Activated CD4-positive, alpha-beta T cell treated with anti-CD3 and anti-CD28 coated beads for 36 hours (primary cell): ENCODE measurements at regions not wholly inside any gene's neighbourhood (a gene's known extent, or its start where the extent isn't known, plus 50 kb on each side); places are given as distances from the start of the nearest gene placed in this dataset.

Source experiments
- ATAC-seq: fragments of 200-7000 bp; cut with Tn5 transposase; one replicate; pipeline ENCODE4 v1.10.0; 2021; ENCODE audit warnings: mild to moderate bottlenecking, moderate library complexity
- CTCF ChIA-PET: fragments of 350-600 bp; sonication (Branson Sonifier 250); formaldehyde crosslinking; loops from one replicate; lab custom pipeline; 2021; ENCODE audit warnings: antibody characterized with exemption; lab: Charles Lee
- POLR2A ChIA-PET: fragments of 350-600 bp; sonication (Branson Sonifier 250); formaldehyde crosslinking; loops from one replicate; lab custom pipeline; 2021; ENCODE audit warnings: antibody characterized with exemption, inconsistent platforms; lab: Charles Lee
- DNase-seq: peaks from one replicate; pipeline ENCODE4 v3.0.0-alpha.2; 2020
- H3K27ac Mint-ChIP-seq: one replicate; pipeline ENCODE4 v1.8.0; 2021; ENCODE audit warnings: mixed read lengths
- H3K27me3 Mint-ChIP-seq: one replicate; pipeline ENCODE4 v1.8.0; 2021; ENCODE audit warnings: mixed read lengths
- H3K36me3 Mint-ChIP-seq: one replicate; pipeline ENCODE4 v1.8.0; 2021; ENCODE audit warnings: low read depth, mixed read lengths
- H3K4me1 Mint-ChIP-seq: one replicate; pipeline ENCODE4 v1.8.0; 2021; ENCODE audit warnings: mixed read lengths
- H3K4me3 Mint-ChIP-seq: one replicate; pipeline ENCODE4 v1.8.0; 2021; ENCODE audit warnings: mild to moderate bottlenecking, moderate library complexity, mixed read lengths
- H3K9me3 Mint-ChIP-seq: one replicate; pipeline ENCODE4 v1.8.0; 2021; ENCODE audit warnings: low read depth, mixed read lengths
- intact Hi-C, 2 experiments: fragments of 100-400 bp; cut with DNase I in 1 of 2; cut with micrococcal nuclease in 1 of 2; formaldehyde crosslinking; loops; one replicate each; pipeline versions ENCODE4 v1.14.2 to v1.15.1; 2022 to 2024; cut with DNase I, micrococcal nuclease

DNA sequence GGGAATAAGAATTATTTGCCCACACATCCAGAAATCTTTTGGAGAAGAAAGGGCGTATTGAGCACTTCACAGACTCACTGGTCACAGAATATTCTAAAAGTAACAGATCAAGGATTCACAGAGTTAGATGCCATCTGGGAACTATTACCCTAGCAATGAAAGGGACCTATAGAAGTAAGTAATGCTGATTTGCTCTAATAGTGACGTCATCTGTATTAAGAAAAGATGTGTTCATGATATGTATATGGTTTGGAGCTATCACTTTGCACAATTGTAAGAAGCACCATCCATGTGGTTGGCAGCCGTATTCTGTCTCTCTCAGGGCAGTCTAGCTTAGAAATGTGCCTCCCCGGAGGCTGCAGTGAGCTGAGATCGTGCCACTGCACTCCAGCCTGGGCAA is 52.8 kb upstream of the SV2C start:
- no peak for ATAC-seq
- intact Hi-C loops: no loop called here
- ChIA-PET POLR2A (no interaction called here), CTCF (no interaction called here)
- H3K4me3 Mint-ChIP-seq: no peak overlapping the region
- H3K27me3 Mint-ChIP-seq: peaks cover 21% of the 10 kb centered on the region
- no peaks in the 10 kb centered on the region for H3K4me1 Mint-ChIP-seq
- no peak for DNase-seq
- H3K36me3 Mint-ChIP-seq: no peaks in the 10 kb centered on the region
- no peak overlapping the region for H3K27ac Mint-ChIP-seq
- H3K9me3 Mint-ChIP-seq: no peaks in the 10 kb centered on the region

DNA sequence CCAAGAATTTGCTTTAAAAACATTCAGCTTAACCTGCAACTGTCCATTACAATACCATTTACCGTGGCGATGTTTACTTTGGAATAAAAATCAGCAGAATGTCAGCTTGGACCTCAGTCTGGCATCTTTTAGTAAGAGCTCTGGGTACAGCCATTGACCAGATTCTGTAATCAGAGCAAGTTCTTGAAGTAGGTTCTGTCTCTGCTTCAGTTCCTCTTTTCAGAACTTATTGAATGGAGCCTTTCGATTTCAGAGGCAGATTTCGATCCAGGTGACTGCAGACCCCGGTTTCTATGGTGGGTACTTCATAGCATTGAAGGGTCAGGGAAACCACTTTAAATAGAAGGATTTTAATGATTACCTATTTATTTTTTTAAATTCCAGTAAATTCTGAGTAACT is 53.4 kb upstream of the SV2C start:
- ATAC-seq (no peak), DNase-seq (no peak)
- Mint-ChIP-seq H3K36me3 (no peaks in the 10 kb centered on the region), H3K27ac (no peak overlapping the region), H3K27me3 (peaks cover 18% of the 10 kb centered on the region), H3K9me3 (no peaks in the 10 kb centered on the region), H3K4me3 (no peak overlapping the region), H3K4me1 (no peaks in the 10 kb centered on the region)
- intact Hi-C loops: no loop called here
- ChIA-PET CTCF (no interaction called here), POLR2A (no interaction called here)

DNA sequence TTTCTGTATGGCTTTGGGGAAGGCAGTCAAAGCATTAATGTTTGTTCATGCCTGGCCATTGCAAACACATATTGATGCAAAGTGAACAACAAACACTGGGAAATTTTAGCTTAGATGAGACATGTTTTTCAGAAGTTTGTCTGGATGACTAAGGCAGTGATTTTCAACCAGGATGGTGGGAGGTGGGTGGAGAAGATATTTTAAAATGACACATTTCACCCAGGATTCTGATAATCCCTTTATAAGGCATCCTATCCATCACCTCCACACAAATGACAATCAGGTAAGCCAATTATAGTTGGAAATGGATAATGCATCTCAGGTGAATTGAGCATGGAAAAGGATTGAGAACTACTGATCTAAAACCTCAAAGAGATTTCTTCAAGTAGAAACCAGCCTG is 57.4 kb upstream of the SV2C start:
- H3K9me3 Mint-ChIP-seq: no peaks in the 10 kb centered on the region
- ChIA-PET POLR2A (interaction anchor here (0.5 to 0.7 kb wide), 2 partner anchors 396 to 1964 kb away, joined by 3 to 4 read pairs; no protein-coding TSS in a partner anchor), CTCF (no interaction called here)
- ATAC-seq: no peak
- no peaks in the 10 kb centered on the region for H3K4me1 Mint-ChIP-seq
- H3K36me3 Mint-ChIP-seq: no peaks in the 10 kb centered on the region
- peaks cover 15% of the 10 kb centered on the region for H3K27me3 Mint-ChIP-seq
- no peak for DNase-seq
- H3K4me3 Mint-ChIP-seq: no peak overlapping the region
- intact Hi-C loops: no loop called here
- no peak overlapping the region for H3K27ac Mint-ChIP-seq

DNA sequence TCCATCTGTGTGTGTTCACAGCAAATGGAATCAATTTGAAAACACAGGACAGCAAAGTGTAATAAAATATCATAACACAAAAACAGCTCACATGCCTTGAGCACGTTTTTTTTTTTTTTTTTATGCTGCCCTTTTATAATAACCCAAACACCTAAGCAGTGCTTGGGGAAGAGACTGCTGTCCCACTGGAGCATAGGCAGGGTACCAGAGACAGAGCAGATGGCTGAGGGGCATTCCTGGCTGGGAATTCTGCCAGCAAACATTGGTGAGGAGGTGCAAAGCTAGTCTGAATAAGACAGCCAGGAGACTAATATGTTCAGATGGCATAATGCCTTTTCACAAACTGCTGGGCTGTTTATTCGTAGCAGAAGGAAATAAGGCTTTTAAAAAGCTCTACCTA is 58.1 kb upstream of the SV2C start:
- H3K9me3 Mint-ChIP-seq: no peaks in the 10 kb centered on the region
- H3K27me3 Mint-ChIP-seq: peaks cover 11% of the 10 kb centered on the region
- no peaks in the 10 kb centered on the region for H3K4me1 Mint-ChIP-seq
- ATAC-seq (no peak), DNase-seq (no peak)
- intact Hi-C loops: no loop called here
- H3K36me3 Mint-ChIP-seq: no peaks in the 10 kb centered on the region
- ChIA-PET CTCF (no interaction called here), POLR2A (interaction anchor here (0.5 kb wide), 1 partner anchor 1963 kb away, joined by 3 read pairs; no protein-coding TSS in a partner anchor)
- H3K4me3 Mint-ChIP-seq: no peak overlapping the region
- no peak overlapping the region for H3K27ac Mint-ChIP-seq

DNA sequence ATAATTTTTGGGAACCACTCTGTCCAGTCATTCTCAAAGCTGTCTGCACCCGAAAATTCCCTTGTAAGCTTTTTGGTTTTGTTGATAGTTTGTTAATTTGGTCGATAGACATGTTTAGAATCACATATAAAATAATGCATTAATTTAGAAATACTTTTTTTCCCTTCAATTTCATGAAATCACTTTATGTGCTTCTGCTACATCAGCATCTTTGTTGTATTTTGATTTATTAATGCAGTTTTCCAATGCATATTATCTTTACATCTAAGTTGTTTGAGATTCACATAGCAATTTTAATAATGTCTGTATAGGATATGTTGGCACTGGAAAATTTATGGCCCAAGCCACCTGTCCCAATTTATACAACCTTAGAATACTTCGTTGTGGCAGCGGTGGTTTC is 60.6 kb upstream of the SV2C start:
- H3K27ac Mint-ChIP-seq: no peak overlapping the region
- peaks cover 15% of the 10 kb centered on the region for H3K27me3 Mint-ChIP-seq
- POLR2A ChIA-PET: no interaction called here
- H3K4me1 Mint-ChIP-seq: no peaks in the 10 kb centered on the region
- H3K4me3 Mint-ChIP-seq: no peak overlapping the region
- CTCF ChIA-PET: no interaction called here
- H3K36me3 Mint-ChIP-seq: no peaks in the 10 kb centered on the region
- no peaks in the 10 kb centered on the region for H3K9me3 Mint-ChIP-seq
- ATAC-seq: no peak
- DNase-seq: no peak
- intact Hi-C loops: no loop called here

DNA sequence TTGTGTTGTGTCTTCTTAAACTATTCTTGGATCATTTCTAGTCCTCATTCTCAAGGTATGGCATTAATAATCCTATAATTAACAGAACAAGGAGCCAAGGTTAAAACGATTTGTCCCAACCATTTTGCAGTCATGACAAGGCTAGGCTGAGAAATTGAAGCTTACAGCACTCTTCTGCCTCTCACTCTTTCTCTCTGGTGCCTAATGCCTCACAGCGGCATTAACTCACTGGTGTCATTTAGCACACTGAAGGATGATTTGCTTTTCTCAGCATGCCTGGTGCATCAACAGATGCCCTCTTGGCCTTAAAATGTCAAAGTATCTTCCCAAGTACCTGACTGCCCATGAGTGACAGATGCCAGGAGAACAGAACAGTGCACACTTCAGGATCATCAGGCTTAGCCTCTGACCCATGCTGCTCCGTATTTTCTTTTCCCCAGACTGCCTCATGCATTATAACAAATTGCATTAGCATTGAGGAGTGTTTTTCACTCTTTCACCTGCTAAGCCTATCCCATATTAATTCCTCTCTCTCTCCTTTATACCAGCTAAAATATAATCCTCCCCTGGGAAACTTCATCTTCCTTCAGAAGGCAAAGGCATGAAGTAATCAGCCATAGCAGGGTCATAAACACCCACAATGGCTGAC is 61.1 kb upstream of the SV2C start:
- ATAC-seq (no peak), DNase-seq (no peak)
- Mint-ChIP-seq H3K4me3 (no peak overlapping the region), H3K36me3 (no peaks in the 10 kb centered on the region), H3K4me1 (no peaks in the 10 kb centered on the region), H3K27me3 (peaks cover 15% of the 10 kb centered on the region), H3K9me3 (no peaks in the 10 kb centered on the region), H3K27ac (no peak overlapping the region)
- intact Hi-C loops: no loop called here
- CTCF ChIA-PET: no interaction called here
- POLR2A ChIA-PET: no interaction called here

DNA sequence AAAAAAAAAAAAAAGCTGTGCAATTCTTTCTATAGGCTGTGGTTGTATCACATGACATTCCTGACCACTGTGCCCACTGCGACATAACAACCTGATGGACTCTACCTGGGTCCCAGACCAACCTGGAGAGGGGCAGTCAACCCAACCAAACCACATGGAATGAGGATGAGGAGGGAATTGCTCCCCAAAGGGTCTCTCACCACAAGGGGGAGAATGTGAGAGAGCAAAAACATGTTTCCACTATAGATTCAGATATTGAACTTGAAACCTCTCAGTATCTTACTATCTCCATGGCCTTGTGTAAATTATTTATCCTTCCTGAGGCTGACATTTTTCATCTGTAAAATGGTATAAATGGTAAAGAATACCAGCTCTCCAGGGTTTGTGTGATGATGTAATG is 66.9 kb upstream of the SV2C start:
- CTCF ChIA-PET: interaction anchor here (0.8 kb wide), 1 partner anchor 59 kb away, joined by 3 read pairs; no protein-coding TSS in a partner anchor
- Mint-ChIP-seq H3K4me3 (no peak overlapping the region), H3K27me3 (peaks cover 11% of the 10 kb centered on the region), H3K9me3 (no peaks in the 10 kb centered on the region), H3K27ac (no peak overlapping the region), H3K36me3 (no peaks in the 10 kb centered on the region), H3K4me1 (no peaks in the 10 kb centered on the region)
- ATAC-seq (no peak), DNase-seq (no peak)
- intact Hi-C loops: no loop called here
- POLR2A ChIA-PET: interaction anchor here (0.6 kb wide), 1 partner anchor 594 kb away, joined by 5 read pairs; no protein-coding TSS in a partner anchor

DNA sequence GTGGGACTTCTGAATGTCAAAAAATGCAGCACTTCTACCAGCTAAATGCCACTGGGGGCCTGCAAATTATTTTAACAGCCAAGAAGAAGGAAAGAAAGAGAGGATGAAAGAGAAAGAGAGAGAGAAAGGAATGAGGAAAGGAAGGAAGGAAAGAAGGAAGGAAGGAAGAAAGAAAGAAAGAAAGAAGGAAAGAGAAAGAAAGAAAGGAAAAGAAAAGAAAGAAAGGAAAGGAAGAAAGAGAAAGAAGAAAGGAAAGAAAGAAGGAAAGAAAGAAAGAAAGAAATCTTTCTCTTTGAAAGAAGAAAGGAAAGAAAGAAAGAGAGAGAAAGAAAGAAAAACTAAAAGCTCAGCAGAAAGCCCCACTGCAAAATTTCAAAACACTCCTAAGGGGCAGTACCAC is 69.2 kb upstream of the SV2C start:
- intact Hi-C loops: no loop called here
- Mint-ChIP-seq H3K27ac (no peak overlapping the region), H3K4me3 (no peak overlapping the region), H3K9me3 (no peaks in the 10 kb centered on the region), H3K4me1 (no peaks in the 10 kb centered on the region), H3K36me3 (no peaks in the 10 kb centered on the region), H3K27me3 (peaks cover 15% of the 10 kb centered on the region)
- DNase-seq (no peak), ATAC-seq (no peak)
- ChIA-PET CTCF (no interaction called here), POLR2A (no interaction called here)

DNA sequence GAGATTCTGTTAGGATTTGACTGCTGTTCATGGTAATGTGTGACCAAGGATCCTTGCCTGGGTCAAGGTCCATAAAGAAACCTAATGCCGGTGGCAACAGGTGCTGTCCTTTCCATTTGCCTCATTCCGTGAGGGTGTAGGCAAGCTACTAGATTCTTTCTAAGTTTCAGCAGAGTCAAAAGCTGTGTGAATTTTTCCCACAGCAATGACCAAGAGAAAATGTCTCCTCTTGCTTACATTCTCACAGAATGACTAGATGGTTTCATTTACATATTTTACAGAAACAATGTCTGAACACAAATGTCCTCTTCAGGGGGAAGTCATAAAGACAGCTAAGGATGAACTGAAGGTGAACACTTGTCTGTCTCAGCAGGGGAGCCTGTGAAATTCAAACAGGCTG is 75.3 kb upstream of the SV2C start:
- CTCF ChIA-PET: no interaction called here
- Mint-ChIP-seq H3K27me3 (peaks cover 17% of the 10 kb centered on the region), H3K4me1 (no peaks in the 10 kb centered on the region), H3K36me3 (no peaks in the 10 kb centered on the region), H3K9me3 (no peaks in the 10 kb centered on the region), H3K27ac (no peak overlapping the region), H3K4me3 (no peak overlapping the region)
- DNase-seq (no peak), ATAC-seq (no peak)
- intact Hi-C loops: no loop called here
- POLR2A ChIA-PET: interaction anchor here (1.1 kb wide), 1 partner anchor 50 kb away, joined by 4 read pairs; no protein-coding TSS in a partner anchor

DNA sequence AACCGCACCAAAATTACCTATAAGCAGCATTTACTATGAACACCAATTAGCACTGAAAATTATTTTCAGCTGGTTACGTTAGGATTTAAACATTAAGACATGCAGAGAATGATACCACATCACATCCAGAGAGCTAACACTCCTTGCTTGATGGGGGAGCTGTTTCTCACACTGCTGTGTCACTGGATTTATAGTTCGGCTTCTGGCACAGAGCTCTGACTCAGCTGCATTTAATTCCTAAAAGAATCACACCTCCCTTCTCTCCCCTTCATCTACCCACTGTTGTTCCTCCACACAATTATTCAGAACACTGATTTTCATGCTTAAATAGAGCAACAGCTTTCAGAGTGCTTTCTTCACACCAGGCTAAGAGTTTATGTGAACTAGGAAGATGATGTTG is 82.6 kb upstream of the SV2C start:
- ATAC-seq (no peak), DNase-seq (no peak)
- Mint-ChIP-seq H3K4me3 (no peak overlapping the region), H3K36me3 (no peaks in the 10 kb centered on the region), H3K27ac (no peak overlapping the region), H3K4me1 (no peaks in the 10 kb centered on the region), H3K9me3 (peaks cover 2% of the 10 kb centered on the region), H3K27me3 (no peaks in the 10 kb centered on the region)
- CTCF ChIA-PET: no interaction called here
- intact Hi-C loops: no loop called here
- POLR2A ChIA-PET: no interaction called here

DNA sequence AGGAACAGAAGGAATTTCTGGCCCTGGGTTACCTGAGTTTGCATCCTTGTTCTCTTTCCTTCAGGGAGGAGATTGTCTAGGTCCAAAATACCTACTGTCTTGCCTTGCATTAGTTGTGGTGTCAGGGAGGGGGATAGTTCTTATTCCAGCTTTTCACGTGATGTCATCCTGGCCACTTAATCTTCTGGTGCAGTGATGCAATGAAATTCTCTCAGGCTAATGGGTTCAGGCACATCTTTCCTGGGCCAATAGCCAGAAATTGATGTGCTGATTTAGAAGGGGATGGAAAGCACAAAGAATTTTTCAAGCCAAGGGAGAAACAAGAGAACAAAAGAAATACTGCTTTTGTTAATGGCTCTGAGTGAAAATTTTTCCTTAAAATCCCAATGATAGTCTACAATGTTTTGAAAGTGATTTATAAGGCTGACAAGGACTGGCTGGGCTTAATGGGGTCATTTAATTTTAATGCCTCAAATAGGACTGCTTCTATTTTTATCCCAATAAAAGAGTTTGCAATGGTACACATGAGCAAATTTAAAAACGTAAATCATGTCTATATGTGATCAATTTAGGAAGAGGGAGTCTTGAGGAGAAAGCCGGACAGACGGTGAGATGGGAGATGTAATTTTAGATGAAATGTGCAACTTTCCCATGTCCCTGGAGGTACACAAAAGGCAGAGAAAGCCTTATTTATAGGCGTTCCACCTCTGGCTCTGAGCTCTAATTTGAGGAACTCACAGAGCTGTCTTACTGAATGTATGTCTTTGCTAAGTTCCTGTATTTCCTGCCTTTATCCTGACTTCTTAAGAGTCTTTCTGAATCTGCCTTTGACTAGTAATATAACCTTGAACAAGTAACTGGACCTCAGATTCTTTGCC is 89.3 kb upstream of the SV2C start:
- peaks cover 2% of the 10 kb centered on the region for H3K9me3 Mint-ChIP-seq
- DNase-seq: no peak
- no peaks in the 10 kb centered on the region for H3K36me3 Mint-ChIP-seq
- no peak overlapping the region for H3K27ac Mint-ChIP-seq
- no peak overlapping the region for H3K4me3 Mint-ChIP-seq
- ATAC-seq: no peak
- ChIA-PET POLR2A (no interaction called here), CTCF (no interaction called here)
- intact Hi-C loops: no loop called here
- peaks cover 7% of the 10 kb centered on the region for H3K27me3 Mint-ChIP-seq
- no peaks in the 10 kb centered on the region for H3K4me1 Mint-ChIP-seq

DNA sequence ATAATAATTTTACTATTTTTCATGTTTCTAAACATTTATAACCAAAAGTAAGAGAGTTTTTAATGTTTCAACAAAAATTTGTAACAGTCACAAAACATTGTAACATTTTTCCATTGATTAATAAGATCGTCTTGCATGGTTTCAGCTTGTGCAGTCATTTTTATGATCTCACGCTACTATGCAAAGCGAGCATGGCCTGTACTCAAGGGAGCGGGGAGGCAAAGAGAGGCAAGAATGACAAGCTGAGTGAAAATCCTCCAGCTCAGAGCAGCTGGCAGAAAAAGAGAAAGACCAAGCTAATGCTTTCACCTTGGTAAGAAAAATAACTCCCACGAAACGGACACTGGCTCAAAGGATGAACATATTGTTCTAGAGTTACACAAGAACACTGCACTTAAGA is 90.0 kb upstream of the SV2C start:
- ATAC-seq: no peak
- no peak for DNase-seq
- H3K4me3 Mint-ChIP-seq: no peak overlapping the region
- peaks cover 7% of the 10 kb centered on the region for H3K27me3 Mint-ChIP-seq
- H3K36me3 Mint-ChIP-seq: no peaks in the 10 kb centered on the region
- no peaks in the 10 kb centered on the region for H3K4me1 Mint-ChIP-seq
- H3K27ac Mint-ChIP-seq: no peak overlapping the region
- ChIA-PET POLR2A (no interaction called here), CTCF (no interaction called here)
- intact Hi-C loops: no loop called here
- H3K9me3 Mint-ChIP-seq: peaks cover 2% of the 10 kb centered on the region
